ENCODE measurements at regions not wholly inside any gene's neighbourhood (a gene's known extent, or its start where the extent isn't known, plus 50 kb on each side); places are given as distances from the start of the nearest gene placed in this dataset.
"Not testable (repeated sequence)": the region's sequence is repeated elsewhere in the genome, so short reads cannot be mapped to it uniquely, and the experiment has no call there.

DNA sequence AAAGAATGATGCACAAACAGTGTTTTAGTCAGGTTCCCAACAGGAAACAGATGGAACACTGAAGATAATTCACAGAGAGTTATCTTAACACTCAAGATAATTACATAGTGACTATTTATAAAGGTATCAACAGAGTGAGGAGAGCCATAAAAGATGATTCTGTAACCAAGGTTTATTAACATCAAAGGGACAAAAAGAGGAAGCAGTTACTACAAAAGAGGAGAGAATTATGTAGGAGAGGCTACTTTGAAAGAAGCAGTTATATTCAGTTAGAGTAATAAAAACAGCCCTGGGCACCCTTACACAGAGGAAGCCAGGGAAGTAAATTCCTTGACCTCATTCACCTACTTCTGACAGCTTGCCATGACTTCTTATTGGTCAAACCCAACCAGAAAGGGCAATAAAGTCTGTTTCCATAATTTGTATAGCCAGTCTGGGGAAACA is 326.5 kb upstream of the SLC39A10 start:
- no peaks in the 10 kb centered on the region for H3K4me1 ChIP-seq (ENCODE audit: control insufficient read depth in 1 of 2, extremely low read depth in 1 of 2, insufficient read depth in 2 of 2, low read length in 2 of 2)
- H3K4me3 Mint-ChIP-seq, result no peak overlapping the region
- DNase-seq (no peak), ATAC-seq (replicated peaks in 1 of 4) (no peak)
- H3K9me3 Mint-ChIP-seq, result peaks cover 0 to 9% (median 4%) of the 10 kb centered on the region in 3 donors
- no peak overlapping the region for H3K27ac Mint-ChIP-seq
- ChIA-PET POLR2A (interaction anchor here (0.6 kb wide), 2 partner anchors 1142 to 1780 kb away, joined by 3 read pairs; no protein-coding TSS in a partner anchor), CTCF (interaction anchor here (0.5 to 1.1 kb wide), 2 partner anchors 11 to 87 kb away, joined by 3 to 4 read pairs; no protein-coding TSS in a partner anchor)
- peaks cover 6% of the 10 kb centered on the region for H3K36me3 Mint-ChIP-seq
- peaks cover 0 to 2% of the 10 kb centered on the region in 2 donors for H3K27me3 Mint-ChIP-seq
- H3K4me1 Mint-ChIP-seq, result peaks cover 3 to 7% (median 5%) of the 10 kb centered on the region in 3 donors
- H3K4me3 ChIP-seq (ENCODE audit: control insufficient read depth in 1 of 2, extremely low read depth in 1 of 2, low read length in 1 of 2), result no peak overlapping the region
- no peaks in the 10 kb centered on the region for H3K27me3 ChIP-seq (replicated peaks in 1 of 2; ENCODE audit: control insufficient read depth in 2 of 2, extremely low read depth in 1 of 2, insufficient read depth in 2 of 2, low read length in 1 of 2)
- no peaks in the 10 kb centered on the region for H3K9me3 ChIP-seq
- no peak overlapping the region for H3K27ac ChIP-seq (ENCODE audit: low read length)
- H3K36me3 ChIP-seq (ENCODE audit: control insufficient read depth in 2 of 2, extremely low read depth in 1 of 2, insufficient read depth in 1 of 2, low read length in 1 of 2), result no peaks in the 10 kb centered on the region

DNA sequence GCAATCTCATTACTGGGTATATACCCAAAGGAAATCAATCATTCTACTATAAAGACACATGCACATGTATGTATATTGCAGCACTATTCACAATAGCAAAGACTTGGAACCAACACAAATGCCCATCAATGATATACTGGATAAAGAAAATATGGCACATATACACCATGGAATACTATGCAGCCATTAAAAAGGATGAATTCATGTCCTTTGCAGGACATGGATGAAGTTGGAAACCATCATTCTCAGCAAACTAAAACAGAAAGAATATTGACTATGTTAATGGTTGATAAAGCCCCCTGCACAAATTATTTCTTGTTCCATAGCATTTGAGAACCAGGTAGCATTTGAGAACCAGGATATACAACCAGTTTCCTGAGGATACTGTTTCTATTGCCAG is 327.2 kb upstream of the SLC39A10 start:
- H3K36me3 Mint-ChIP-seq; DNase-seq; H3K4me1 Mint-ChIP-seq; H3K27ac Mint-ChIP-seq; H3K4me1 ChIP-seq (ENCODE audit: control insufficient read depth in 1 of 2, extremely low read depth in 1 of 2, insufficient read depth in 2 of 2, low read length in 2 of 2); H3K27me3 Mint-ChIP-seq; H3K9me3 Mint-ChIP-seq; H3K4me3 Mint-ChIP-seq; POLR2A ChIA-PET; ATAC-seq (replicated peaks in 1 of 4); H3K27me3 ChIP-seq (replicated peaks in 1 of 2; ENCODE audit: control insufficient read depth in 2 of 2, extremely low read depth in 1 of 2, insufficient read depth in 2 of 2, low read length in 1 of 2); H3K4me3 ChIP-seq (ENCODE audit: control insufficient read depth in 1 of 2, extremely low read depth in 1 of 2, low read length in 1 of 2); CTCF ChIA-PET; H3K9me3 ChIP-seq; H3K27ac ChIP-seq (ENCODE audit: low read length); H3K36me3 ChIP-seq (ENCODE audit: control insufficient read depth in 2 of 2, extremely low read depth in 1 of 2, insufficient read depth in 1 of 2, low read length in 1 of 2): not testable (repeated sequence)

DNA sequence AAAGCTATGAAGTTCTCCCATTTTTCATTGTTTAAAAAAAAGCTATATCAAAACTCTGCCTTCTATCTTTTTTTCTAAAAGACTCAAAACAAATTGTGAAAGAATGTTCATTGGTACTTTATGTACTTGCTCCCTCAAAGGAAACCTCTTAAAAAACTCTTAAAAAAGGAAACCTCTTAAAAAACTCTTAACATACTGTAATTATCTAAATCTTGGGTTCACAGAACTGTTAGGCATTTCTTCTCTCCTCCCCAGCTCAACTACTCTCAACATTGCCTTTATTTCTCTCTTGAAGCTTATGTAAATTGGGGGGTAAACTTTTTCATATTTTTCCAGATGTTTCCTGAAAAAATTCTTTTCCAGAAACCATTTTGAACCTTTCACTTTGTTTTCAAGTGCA is 330.5 kb upstream of the SLC39A10 start:
- CTCF ChIA-PET, result no interaction called here
- Mint-ChIP-seq H3K9me3 (peaks cover 0 to 11% (median 5%) of the 10 kb centered on the region in 3 donors), H3K27ac (no peak overlapping the region), H3K36me3 (peaks cover 6% of the 10 kb centered on the region), H3K4me1 (peaks cover 3 to 7% (median 5%) of the 10 kb centered on the region in 3 donors), H3K4me3 (no peak overlapping the region), H3K27me3 (peaks cover 0 to 2% of the 10 kb centered on the region in 2 donors)
- no peaks in the 10 kb centered on the region for H3K36me3 ChIP-seq (ENCODE audit: control insufficient read depth in 2 of 2, extremely low read depth in 1 of 2, insufficient read depth in 1 of 2, low read length in 1 of 2)
- no peaks in the 10 kb centered on the region for H3K4me1 ChIP-seq (ENCODE audit: control insufficient read depth in 1 of 2, extremely low read depth in 1 of 2, insufficient read depth in 2 of 2, low read length in 2 of 2)
- DNase-seq, result no peak
- H3K4me3 ChIP-seq (ENCODE audit: control insufficient read depth in 1 of 2, extremely low read depth in 1 of 2, low read length in 1 of 2), result no peak overlapping the region
- H3K27ac ChIP-seq (ENCODE audit: low read length), result no peak overlapping the region
- no peak for ATAC-seq (replicated peaks in 1 of 4)
- H3K27me3 ChIP-seq (replicated peaks in 1 of 2; ENCODE audit: control insufficient read depth in 2 of 2, extremely low read depth in 1 of 2, insufficient read depth in 2 of 2, low read length in 1 of 2), result no peaks in the 10 kb centered on the region
- POLR2A ChIA-PET, result no interaction called here
- H3K9me3 ChIP-seq, result no peaks in the 10 kb centered on the region

DNA sequence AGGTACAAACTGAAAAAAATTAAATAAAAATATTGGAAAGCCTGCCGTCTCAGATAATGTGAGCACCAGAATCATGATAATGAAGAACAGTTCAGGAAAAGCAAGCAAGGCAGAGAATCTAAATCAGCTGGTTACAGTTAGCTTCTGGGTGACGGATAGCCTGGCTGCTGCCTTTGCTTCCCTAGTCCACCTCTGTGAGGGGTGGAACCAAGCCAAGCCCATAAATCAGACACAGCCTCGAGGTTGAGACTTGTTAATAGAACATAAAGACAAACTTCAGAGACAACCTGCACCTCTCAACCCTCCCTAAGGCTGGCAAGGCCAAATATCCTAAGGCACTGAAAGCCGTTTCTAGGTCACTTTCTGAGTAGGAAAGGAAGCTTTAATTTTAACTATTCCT is 334.7 kb upstream of the SLC39A10 start:
- Histone ChIP-seq H3K36me3 (ENCODE audit: control insufficient read depth in 2 of 2, extremely low read depth in 1 of 2, insufficient read depth in 1 of 2, low read length in 1 of 2) (no peaks in the 10 kb centered on the region), H3K4me1 (ENCODE audit: control insufficient read depth in 1 of 2, extremely low read depth in 1 of 2, insufficient read depth in 2 of 2, low read length in 2 of 2) (peaks cover 0 to 2% of the 10 kb centered on the region in 2 experiments), H3K27me3 (replicated peaks in 1 of 2; ENCODE audit: control insufficient read depth in 2 of 2, extremely low read depth in 1 of 2, insufficient read depth in 2 of 2, low read length in 1 of 2) (no peaks in the 10 kb centered on the region), H3K9me3 (no peaks in the 10 kb centered on the region), H3K4me3 (ENCODE audit: control insufficient read depth in 1 of 2, extremely low read depth in 1 of 2, low read length in 1 of 2) (no peak overlapping the region), H3K27ac (ENCODE audit: low read length) (no peak overlapping the region)
- no peak overlapping the region for H3K27ac Mint-ChIP-seq
- WGBS (ENCODE audit: insufficient coverage), result no CpG with 5 or more reads among the region's 4 CpGs
- ChIA-PET CTCF (no interaction called here), POLR2A (interaction anchor here in 1 of 2 donors (0.6 kb wide), 1 partner anchor 740 kb away, joined by 3 read pairs; no protein-coding TSS in a partner anchor)
- peaks cover 0 to 2% of the 10 kb centered on the region in 2 donors for H3K27me3 Mint-ChIP-seq
- H3K36me3 Mint-ChIP-seq, result no peaks in the 10 kb centered on the region
- DNase-seq (no peak), ATAC-seq (replicated peaks in 1 of 4) (no peak)
- H3K4me3 Mint-ChIP-seq, result no peak overlapping the region
- H3K9me3 Mint-ChIP-seq, result peaks cover 0 to 7% (median 0%) of the 10 kb centered on the region in 3 donors
- H3K4me1 Mint-ChIP-seq, result peaks cover 0 to 11% (median 10%) of the 10 kb centered on the region in 3 donors

DNA sequence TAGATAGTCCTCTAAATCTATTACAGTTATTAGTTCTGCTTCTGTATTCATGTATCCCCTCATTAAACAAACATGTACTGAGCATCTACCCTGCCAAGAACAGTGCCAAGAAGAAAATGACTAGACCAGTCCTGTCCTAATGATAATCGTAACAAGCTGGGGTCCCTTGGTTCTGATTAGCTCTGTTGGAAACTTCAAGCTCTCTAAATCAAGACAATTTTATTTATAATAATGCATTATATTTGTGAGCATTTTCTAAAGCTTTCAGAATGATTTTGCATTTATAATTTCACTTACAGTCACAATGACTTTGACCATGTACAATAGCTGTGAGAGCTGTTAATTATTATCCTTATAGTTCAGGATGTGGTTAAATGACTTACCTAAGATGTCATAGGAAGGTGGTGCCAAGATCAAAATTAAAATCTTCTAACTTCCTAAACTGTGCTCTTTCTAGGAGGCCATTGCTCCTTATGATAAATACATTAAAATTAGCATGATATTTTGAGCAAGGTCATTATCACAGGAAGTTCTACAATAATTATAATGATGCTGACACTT is 336.5 kb upstream of the SLC39A10 start:
- Mint-ChIP-seq H3K27ac (no peak overlapping the region), H3K9me3 (peaks cover 0 to 7% (median 0%) of the 10 kb centered on the region in 3 donors), H3K4me1 (peaks cover 0 to 14% (median 10%) of the 10 kb centered on the region in 3 donors), H3K36me3 (no peaks in the 10 kb centered on the region), H3K27me3 (no peaks in the 10 kb centered on the region), H3K4me3 (no peak overlapping the region)
- Histone ChIP-seq H3K9me3 (no peaks in the 10 kb centered on the region), H3K36me3 (ENCODE audit: control insufficient read depth in 2 of 2, extremely low read depth in 1 of 2, insufficient read depth in 1 of 2, low read length in 1 of 2) (no peaks in the 10 kb centered on the region), H3K4me1 (ENCODE audit: control insufficient read depth in 1 of 2, extremely low read depth in 1 of 2, insufficient read depth in 2 of 2, low read length in 2 of 2) (peaks cover 0 to 2% of the 10 kb centered on the region in 2 experiments), H3K4me3 (ENCODE audit: control insufficient read depth in 1 of 2, extremely low read depth in 1 of 2, low read length in 1 of 2) (no peak overlapping the region), H3K27ac (ENCODE audit: low read length) (no peak overlapping the region), H3K27me3 (replicated peaks in 1 of 2; ENCODE audit: control insufficient read depth in 2 of 2, extremely low read depth in 1 of 2, insufficient read depth in 2 of 2, low read length in 1 of 2) (no peaks in the 10 kb centered on the region)
- no CpG with 5 or more reads among the region's 1 CpG for WGBS (ENCODE audit: insufficient coverage)
- CTCF ChIA-PET, result interaction anchor here in 1 of 2 donors (0.8 to 3.0 kb wide), 3 partner anchors 9 to 340 kb away, joined by 3 to 13 read pairs (median 3); no protein-coding TSS in a partner anchor
- POLR2A ChIA-PET, result no interaction called here
- ATAC-seq (replicated peaks in 1 of 4) (no peak), DNase-seq (no peak)

DNA sequence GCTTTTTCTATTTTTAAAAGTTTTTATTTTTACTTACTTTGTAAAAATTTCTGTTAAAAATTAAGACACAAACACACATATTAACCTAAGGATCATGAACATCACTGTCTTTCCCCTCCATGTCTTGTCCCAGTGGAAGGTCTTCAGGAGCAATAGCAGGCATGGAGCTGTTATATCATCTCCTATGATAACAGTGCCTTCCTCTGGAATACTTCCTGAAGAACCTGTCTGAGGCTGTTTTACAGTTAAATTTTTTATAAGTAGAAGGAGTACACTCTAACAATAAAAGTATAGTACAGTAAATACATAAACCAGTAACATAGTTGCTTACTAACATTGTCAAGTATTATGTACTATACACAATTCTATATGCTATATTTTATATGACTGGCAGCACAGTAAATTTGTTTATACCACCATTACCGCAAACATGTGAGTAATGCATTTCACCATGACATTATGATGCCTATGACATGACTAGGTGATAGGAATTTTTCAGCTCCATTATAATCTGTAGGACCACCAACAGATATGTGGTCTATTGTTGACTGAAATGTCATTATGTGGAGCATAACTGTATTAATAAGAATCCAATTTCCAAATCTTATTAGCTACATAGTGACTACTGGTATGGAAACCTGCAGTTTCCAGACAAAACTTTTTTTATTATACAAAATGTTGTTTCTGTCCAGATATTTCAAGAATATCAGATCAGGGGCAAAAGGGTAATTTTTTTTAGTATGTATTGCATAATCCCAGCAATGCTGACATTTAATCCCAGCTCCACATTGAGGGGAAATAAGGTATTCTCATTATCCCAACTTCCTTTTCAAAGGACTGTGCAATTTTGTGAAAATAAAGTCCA is 337.2 kb upstream of the SLC39A10 start:
- Mint-ChIP-seq H3K4me3 (no peak overlapping the region), H3K9me3 (peaks cover 0 to 7% (median 0%) of the 10 kb centered on the region in 3 donors), H3K27ac (no peak overlapping the region), H3K27me3 (no peaks in the 10 kb centered on the region), H3K4me1 (peaks cover 0 to 14% (median 10%) of the 10 kb centered on the region in 3 donors), H3K36me3 (no peaks in the 10 kb centered on the region)
- H3K27me3 ChIP-seq (replicated peaks in 1 of 2; ENCODE audit: control insufficient read depth in 2 of 2, extremely low read depth in 1 of 2, insufficient read depth in 2 of 2, low read length in 1 of 2), result no peaks in the 10 kb centered on the region
- ChIA-PET CTCF (interaction anchor here (0.5 to 3.0 kb wide), 14 partner anchors 9 to 1703 kb away, joined by 3 to 13 read pairs (median 4); no protein-coding TSS in a partner anchor), POLR2A (no interaction called here)
- DNase-seq (no peak), ATAC-seq (replicated peaks in 1 of 4) (no peak)
- no peaks in the 10 kb centered on the region for H3K9me3 ChIP-seq
- no peak overlapping the region for H3K4me3 ChIP-seq (ENCODE audit: control insufficient read depth in 1 of 2, extremely low read depth in 1 of 2, low read length in 1 of 2)
- no peak overlapping the region for H3K27ac ChIP-seq (ENCODE audit: low read length)
- H3K36me3 ChIP-seq (ENCODE audit: control insufficient read depth in 2 of 2, extremely low read depth in 1 of 2, insufficient read depth in 1 of 2, low read length in 1 of 2), result no peaks in the 10 kb centered on the region
- H3K4me1 ChIP-seq (ENCODE audit: control insufficient read depth in 1 of 2, extremely low read depth in 1 of 2, insufficient read depth in 2 of 2, low read length in 2 of 2), result peaks cover 0 to 2% of the 10 kb centered on the region in 2 experiments
- WGBS (ENCODE audit: insufficient coverage), result no CpG with 5 or more reads among the region's 1 CpG

Data from T-cell (primary cell).